ENCODE measurements at regions not wholly inside any gene's neighbourhood (a gene's known extent, or its start where the extent isn't known, plus 50 kb on each side); places are given as distances from the start of the nearest gene placed in this dataset.

DNA sequence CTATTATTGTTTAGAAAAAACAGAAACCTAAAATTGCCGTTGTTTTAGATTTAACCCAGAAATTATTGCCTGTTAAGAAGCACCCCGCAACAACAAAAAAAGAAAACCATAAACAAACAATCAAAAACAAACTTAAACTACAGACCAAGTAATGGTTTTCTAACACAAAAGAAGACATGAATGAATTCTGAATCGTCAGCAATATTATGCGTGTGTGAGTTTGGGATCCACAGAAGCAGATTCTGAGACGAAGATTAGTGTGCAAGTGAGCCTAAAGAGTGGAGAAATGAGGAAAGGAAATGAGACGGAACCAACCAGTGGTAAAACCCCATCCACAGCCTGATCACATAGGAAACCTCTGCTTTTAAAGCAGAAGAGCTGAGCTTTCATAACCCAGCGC lies 1514.9 kb upstream of the PIK3C3 start:
- DNase-seq (ENCODE audit: unreplicated experiment) = no peak
- Mint-ChIP-seq H3K27ac (ENCODE audit: low read depth, unreplicated experiment) (no peak overlapping the region), H3K4me1 (ENCODE audit: insufficient read depth, unreplicated experiment) (peaks cover 5% of the 10 kb centered on the region), H3K36me3 (ENCODE audit: insufficient read depth, unreplicated experiment) (no peaks in the 10 kb centered on the region), H3K27me3 (ENCODE audit: insufficient read depth, unreplicated experiment) (no peaks in the 10 kb centered on the region), H3K4me3 (ENCODE audit: unreplicated experiment) (no peak overlapping the region), H3K9me3 (ENCODE audit: unreplicated experiment) (no peaks in the 10 kb centered on the region)
- CTCF ChIA-PET = no interaction called here
- intact Hi-C loops (cut with micrococcal nuclease) = no loop called here
- BruUV-seq (replicated peaks) = no TSS peak
- POLR2A ChIA-PET = no interaction called here
- no peak for TF ChIP-seq CTCF (IDR thresholded peaks at IDR 0.05; ENCODE audit: unreplicated experiment)

DNA sequence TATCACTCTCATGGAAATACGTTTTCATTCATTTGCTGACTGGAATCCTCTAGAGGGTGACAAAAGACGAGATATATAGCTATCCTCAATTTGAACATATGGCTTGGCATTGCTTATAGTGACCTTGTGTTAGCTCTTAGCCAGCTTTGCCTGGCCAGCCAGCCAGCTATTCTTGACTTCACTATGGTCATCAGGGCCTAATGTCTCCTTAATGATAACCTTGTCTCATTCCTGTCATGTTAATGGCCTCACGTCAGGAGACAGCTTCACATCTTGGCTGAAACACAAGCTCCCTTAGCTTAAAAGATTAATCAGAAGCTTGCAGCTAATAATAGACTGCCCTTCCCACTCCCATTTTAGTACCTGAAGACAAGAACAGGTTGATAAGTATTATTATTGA lies 1517.5 kb upstream of the PIK3C3 start:
- no peak for TF ChIP-seq CTCF (IDR thresholded peaks at IDR 0.05; ENCODE audit: unreplicated experiment)
- intact Hi-C loops (cut with micrococcal nuclease) = loop anchor here (5.0 kb wide), 1 partner anchor 660 kb away; no protein-coding TSS in a partner anchor
- no peak overlapping the region for H3K4me3 Mint-ChIP-seq (ENCODE audit: unreplicated experiment)
- peaks cover 5% of the 10 kb centered on the region for H3K4me1 Mint-ChIP-seq (ENCODE audit: insufficient read depth, unreplicated experiment)
- H3K9me3 Mint-ChIP-seq (ENCODE audit: unreplicated experiment) = no peaks in the 10 kb centered on the region
- H3K36me3 Mint-ChIP-seq (ENCODE audit: insufficient read depth, unreplicated experiment) = no peaks in the 10 kb centered on the region
- peak; percentile 4 for DNase-seq (ENCODE audit: unreplicated experiment)
- H3K27ac Mint-ChIP-seq (ENCODE audit: low read depth, unreplicated experiment) = no peak overlapping the region
- BruUV-seq (replicated peaks) = no TSS peak
- no peaks in the 10 kb centered on the region for H3K27me3 Mint-ChIP-seq (ENCODE audit: insufficient read depth, unreplicated experiment)
- CTCF ChIA-PET = interaction anchor here (0.6 to 1.4 kb wide), 2 partner anchors 14 to 24 kb away, joined by 3 read pairs; no protein-coding TSS in a partner anchor
- POLR2A ChIA-PET = no interaction called here

- Mint-ChIP-seq H3K9me3 (ENCODE audit: unreplicated experiment) (no peaks in the 10 kb centered on the region), H3K27me3 (ENCODE audit: insufficient read depth, unreplicated experiment) (no peaks in the 10 kb centered on the region), H3K27ac (ENCODE audit: low read depth, unreplicated experiment) (no peak overlapping the region), H3K4me3 (ENCODE audit: unreplicated experiment) (no peak overlapping the region), H3K4me1 (ENCODE audit: insufficient read depth, unreplicated experiment) (peaks cover 6% of the 10 kb centered on the region), H3K36me3 (ENCODE audit: insufficient read depth, unreplicated experiment) (no peaks in the 10 kb centered on the region)
- ChIA-PET CTCF (interaction anchor here (0.9 kb wide), 1 partner anchor 11 kb away, joined by 4 read pairs; no protein-coding TSS in a partner anchor), POLR2A (no interaction called here)
- intact Hi-C loops (cut with micrococcal nuclease) = no loop called here
- no peak for TF ChIP-seq CTCF (IDR thresholded peaks at IDR 0.05; ENCODE audit: unreplicated experiment)
- DNase-seq (ENCODE audit: unreplicated experiment) = no peak
- BruUV-seq (replicated peaks) = no TSS peak
Observed at GRCh38 chr18:40431071-40431985, 1523.7 kb upstream of the PIK3C3 start.

DNA sequence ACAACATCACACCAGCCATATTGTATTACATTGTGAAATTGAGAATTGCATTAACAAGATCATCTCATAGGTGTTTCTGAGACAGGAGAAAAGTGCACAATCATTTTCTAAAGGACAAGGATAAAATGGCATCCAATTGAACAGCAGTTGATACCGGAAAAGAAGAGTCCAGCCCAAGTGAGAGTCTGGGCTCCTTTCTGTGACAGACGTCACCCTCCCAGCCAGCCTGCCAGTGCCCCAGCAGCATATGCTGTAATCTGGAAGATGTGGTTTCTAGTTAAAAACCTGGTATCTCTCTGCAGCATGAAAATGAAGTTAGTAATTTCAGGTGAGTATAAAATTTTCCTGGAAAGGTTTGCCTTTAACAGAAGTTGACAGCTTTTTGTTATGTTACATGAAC lies 1531.7 kb upstream of the PIK3C3 start:
- BruUV-seq (replicated peaks) = no TSS peak
- ChIA-PET CTCF (interaction anchor here (1.1 kb wide), 1 partner anchor 14 kb away, joined by 3 read pairs; no protein-coding TSS in a partner anchor), POLR2A (no interaction called here)
- no peak overlapping the region for H3K27ac Mint-ChIP-seq (ENCODE audit: low read depth, unreplicated experiment)
- H3K36me3 Mint-ChIP-seq (ENCODE audit: insufficient read depth, unreplicated experiment) = no peaks in the 10 kb centered on the region
- no peaks in the 10 kb centered on the region for H3K27me3 Mint-ChIP-seq (ENCODE audit: insufficient read depth, unreplicated experiment)
- intact Hi-C loops (cut with micrococcal nuclease) = no loop called here
- no peaks in the 10 kb centered on the region for H3K9me3 Mint-ChIP-seq (ENCODE audit: unreplicated experiment)
- no peak for TF ChIP-seq CTCF (IDR thresholded peaks at IDR 0.05; ENCODE audit: unreplicated experiment)
- no peaks in the 10 kb centered on the region for H3K4me1 Mint-ChIP-seq (ENCODE audit: insufficient read depth, unreplicated experiment)
- no peak for DNase-seq (ENCODE audit: unreplicated experiment)
- no peak overlapping the region for H3K4me3 Mint-ChIP-seq (ENCODE audit: unreplicated experiment)

Measured in MCF 10A (cell line).